Stimulated activated CD4-positive, alpha-beta T cell treated with anti-CD3 and anti-CD28 coated beads, Interleukin-2, amount 100 ng/mL, for 4 hours (primary cell): ENCODE measurements at regions not wholly inside any gene's neighbourhood (a gene's known extent, or its start where the extent isn't known, plus 50 kb on each side); places are given as distances from the start of the nearest gene placed in this dataset.

Experiments
- DNase-seq: peaks from one replicate; pipeline ENCODE4 v3.0.0-alpha.2; 2020; ENCODE audit warnings: low read depth

GRCh38 chr14:58814466-58814865, 176.7 kb downstream of the DACT1 start:
- no peak for DNase-seq

- DNase-seq: no peak
Observed at GRCh38 chr14:58815161-58815701, 177.5 kb downstream of the DACT1 start.

GRCh38 chr14:58815794-58816193, 178.0 kb downstream of the DACT1 start:
- no peak for DNase-seq

GRCh38 chr14:58816416-58817115, 178.8 kb downstream of the DACT1 start:
- no peak for DNase-seq

- DNase-seq: no peak
Observed at GRCh38 chr14:58817846-58818245, 180.1 kb downstream of the DACT1 start.

- DNase-seq: no peak
Observed at GRCh38 chr14:58820032-58820431, 182.3 kb downstream of the DACT1 start.

GRCh38 chr14:58821421-58821820, 183.7 kb downstream of the DACT1 start:
- DNase-seq: no peak

- no peak for DNase-seq
Observed at GRCh38 chr14:58822856-58823255, 185.1 kb downstream of the DACT1 start.

GRCh38 chr14:58823312-58823711, 185.6 kb downstream of the DACT1 start:
- no peak for DNase-seq

- DNase-seq: no peak
Observed at GRCh38 chr14:58824106-58824505, 186.3 kb downstream of the DACT1 start.

GRCh38 chr14:58824796-58825195, 187.0 kb downstream of the DACT1 start:
- DNase-seq: no peak

- DNase-seq: no peak
Observed at GRCh38 chr14:58825606-58826005, 187.8 kb downstream of the DACT1 start.

- no peak for DNase-seq
Observed at GRCh38 chr14:58826845-58827686, 189.3 kb downstream of the DACT1 start.

GRCh38 chr14:58828298-58828697, 190.5 kb downstream of the DACT1 start:
- DNase-seq: no peak

GRCh38 chr14:58829594-58829993, 191.8 kb downstream of the DACT1 start:
- DNase-seq: no peak

GRCh38 chr14:58830121-58830520, 192.4 kb downstream of the DACT1 start:
- DNase-seq: no peak

- no peak for DNase-seq
Observed at GRCh38 chr14:58832095-58832521, 194.3 kb downstream of the DACT1 start.

GRCh38 chr14:58833634-58834378, 196.0 kb downstream of the DACT1 start:
- DNase-seq: no peak

GRCh38 chr14:58836303-58836974, 198.7 kb downstream of the DACT1 start:
- DNase-seq: no peak

- no peak for DNase-seq
Observed at GRCh38 chr14:58839233-58839632, 201.5 kb downstream of the DACT1 start.

- no peak for DNase-seq
Observed at GRCh38 chr14:58844544-58844943, 206.8 kb downstream of the DACT1 start.
